Colonic mucosa (tissue), 4 donors: ENCODE measurements at regions not wholly inside any gene's neighbourhood (a gene's known extent, or its start where the extent isn't known, plus 50 kb on each side); places are given as distances from the start of the nearest gene placed in this dataset.

Experiments used
- DNase-seq: peaks from one replicate; pipeline ENCODE4 v3.0.0-alpha.2; 2020
- H3K27ac ChIP-seq: fragments of 200-600 bp; one replicate; pipeline ENCODE4 v1.8.0; 2021
- H3K27me3 ChIP-seq: fragments of 200-600 bp; one replicate; pipeline ENCODE4 v1.8.0; 2021
- H3K36me3 ChIP-seq: fragments of 200-600 bp; one replicate; pipeline ENCODE4 v1.8.0; 2021
- H3K4me1 ChIP-seq: fragments of 200-600 bp; one replicate; pipeline ENCODE4 v1.8.0; 2021; ENCODE audit warnings: mild to moderate bottlenecking
- H3K4me3 ChIP-seq: fragments of 200-600 bp; one replicate; pipeline ENCODE4 v1.8.0; 2021
- H3K9ac ChIP-seq, 2 donors: one replicate each; pipeline ENCODE4 v1.7.0; 2013; ENCODE audit warnings: control low read depth in 2 of 2, low read depth in 2 of 2, low read length in 2 of 2
- H3K9me3 ChIP-seq: fragments of 200-600 bp; one replicate; pipeline ENCODE4 v1.8.0; 2021
- intact Hi-C: fragments of 100-400 bp; cut with DNase I; formaldehyde crosslinking; loops from one replicate; pipeline ENCODE4 v1.14.1; 2022
- TF ChIP-seq, protein P1 (sequence below): fragments of 200-600 bp; IDR thresholded peaks from one replicate; pipeline ENCODE4 v1.8.0; 2022; ENCODE audit warnings: antibody characterized with exemption, mild to moderate bottlenecking
- donor health status: healthy.
- donor health status: DM: no; HTN: no; CAD: no.
- donor health status: DM: no; HTN: no; CAD: no.

DNA sequence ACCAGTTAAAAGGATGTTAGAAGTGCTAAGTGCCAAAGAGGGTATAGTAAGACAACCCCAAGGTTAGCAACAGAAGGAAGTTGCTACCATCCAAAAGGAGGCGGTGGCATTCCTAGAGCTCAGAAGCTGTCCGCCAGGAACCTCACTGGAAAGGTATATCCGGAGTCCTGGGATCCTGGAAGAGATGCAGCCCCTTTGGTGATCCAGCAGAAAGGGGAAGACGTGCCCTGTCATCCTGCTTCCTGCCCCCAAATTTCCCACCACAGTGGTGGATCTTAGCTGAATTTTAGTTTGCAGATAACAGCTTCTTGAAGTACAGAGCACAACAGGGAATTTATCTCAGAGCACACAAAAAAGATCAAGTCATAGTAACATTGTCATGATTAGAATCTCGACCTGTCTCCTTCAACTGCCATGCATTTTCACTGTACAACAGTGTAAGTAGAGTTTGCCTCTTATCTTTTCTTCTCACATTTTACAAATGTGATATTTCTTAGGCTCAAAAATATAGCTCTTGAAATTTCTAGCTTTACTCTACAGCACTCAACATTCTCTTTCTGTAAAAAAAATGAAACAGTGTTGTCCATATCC, 526.3 kb downstream of the SOX5 start:
- H3K9me3 ChIP-seq: no peaks in the 10 kb centered on the region
- H3K36me3 ChIP-seq: no peaks in the 10 kb centered on the region
- no peak for DNase-seq
- no peak overlapping the region for H3K27ac ChIP-seq
- H3K9ac ChIP-seq: no peak overlapping the region
- H3K27me3 ChIP-seq: no peaks in the 10 kb centered on the region
- TF ChIP-seq, protein P1, sequence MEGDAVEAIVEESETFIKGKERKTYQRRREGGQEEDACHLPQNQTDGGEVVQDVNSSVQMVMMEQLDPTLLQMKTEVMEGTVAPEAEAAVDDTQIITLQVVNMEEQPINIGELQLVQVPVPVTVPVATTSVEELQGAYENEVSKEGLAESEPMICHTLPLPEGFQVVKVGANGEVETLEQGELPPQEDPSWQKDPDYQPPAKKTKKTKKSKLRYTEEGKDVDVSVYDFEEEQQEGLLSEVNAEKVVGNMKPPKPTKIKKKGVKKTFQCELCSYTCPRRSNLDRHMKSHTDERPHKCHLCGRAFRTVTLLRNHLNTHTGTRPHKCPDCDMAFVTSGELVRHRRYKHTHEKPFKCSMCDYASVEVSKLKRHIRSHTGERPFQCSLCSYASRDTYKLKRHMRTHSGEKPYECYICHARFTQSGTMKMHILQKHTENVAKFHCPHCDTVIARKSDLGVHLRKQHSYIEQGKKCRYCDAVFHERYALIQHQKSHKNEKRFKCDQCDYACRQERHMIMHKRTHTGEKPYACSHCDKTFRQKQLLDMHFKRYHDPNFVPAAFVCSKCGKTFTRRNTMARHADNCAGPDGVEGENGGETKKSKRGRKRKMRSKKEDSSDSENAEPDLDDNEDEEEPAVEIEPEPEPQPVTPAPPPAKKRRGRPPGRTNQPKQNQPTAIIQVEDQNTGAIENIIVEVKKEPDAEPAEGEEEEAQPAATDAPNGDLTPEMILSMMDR: no peak
- H3K4me3 ChIP-seq: no peak overlapping the region
- H3K4me1 ChIP-seq: no peaks in the 10 kb centered on the region
- intact Hi-C loops: no loop called here

DNA sequence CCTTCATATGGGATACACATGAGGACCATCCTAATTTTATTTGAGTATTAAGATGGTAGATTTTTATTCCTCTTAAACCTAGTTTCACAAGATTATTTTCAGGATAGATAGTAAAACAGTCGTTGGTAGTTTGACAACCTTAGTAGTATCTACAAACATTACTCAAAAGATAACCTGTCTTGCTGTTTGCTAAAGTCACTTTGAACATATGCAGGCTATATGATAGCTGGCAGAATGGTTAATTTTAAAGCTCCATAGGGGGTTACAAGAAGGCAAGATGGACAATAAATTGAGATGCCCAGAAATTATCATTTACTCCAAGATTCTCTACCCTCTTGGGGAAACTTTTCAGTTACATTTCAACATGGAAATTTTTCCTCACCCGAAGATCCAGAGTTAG, 525.7 kb downstream of the SOX5 start:
- Histone ChIP-seq H3K9ac (no peak overlapping the region), H3K27ac (no peak overlapping the region), H3K4me3 (no peak overlapping the region), H3K9me3 (no peaks in the 10 kb centered on the region), H3K27me3 (no peaks in the 10 kb centered on the region), H3K4me1 (no peaks in the 10 kb centered on the region), H3K36me3 (no peaks in the 10 kb centered on the region)
- intact Hi-C loops: no loop called here
- no peak for DNase-seq
- TF ChIP-seq, protein P1: no peak

DNA sequence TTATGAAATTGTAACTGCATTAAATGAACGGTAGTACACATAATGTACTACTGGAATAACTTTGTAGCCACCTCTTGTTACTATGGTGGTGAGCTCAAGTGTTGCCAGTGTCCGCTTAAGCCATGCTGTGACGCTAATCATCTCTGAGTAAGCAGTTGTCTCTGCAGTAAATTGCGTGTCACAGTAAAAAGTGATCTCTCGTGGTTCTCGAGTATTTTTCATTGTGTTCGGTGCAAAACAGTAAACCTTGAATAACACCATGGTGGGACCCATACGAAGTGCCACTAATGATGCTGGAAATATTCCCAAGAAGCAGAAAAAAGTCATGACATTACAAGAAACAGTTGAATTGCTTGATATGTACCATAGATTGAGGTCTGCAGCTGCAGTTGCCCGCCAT, 524.8 kb downstream of the SOX5 start:
- no peak for DNase-seq
- H3K9ac ChIP-seq: no peak overlapping the region
- no peaks in the 10 kb centered on the region for H3K36me3 ChIP-seq
- H3K27me3 ChIP-seq: no peaks in the 10 kb centered on the region
- TF ChIP-seq, protein P1: no peak
- H3K9me3 ChIP-seq: no peaks in the 10 kb centered on the region
- intact Hi-C loops: no loop called here
- H3K27ac ChIP-seq: no peak overlapping the region
- H3K4me1 ChIP-seq: no peaks in the 10 kb centered on the region
- no peak overlapping the region for H3K4me3 ChIP-seq

DNA sequence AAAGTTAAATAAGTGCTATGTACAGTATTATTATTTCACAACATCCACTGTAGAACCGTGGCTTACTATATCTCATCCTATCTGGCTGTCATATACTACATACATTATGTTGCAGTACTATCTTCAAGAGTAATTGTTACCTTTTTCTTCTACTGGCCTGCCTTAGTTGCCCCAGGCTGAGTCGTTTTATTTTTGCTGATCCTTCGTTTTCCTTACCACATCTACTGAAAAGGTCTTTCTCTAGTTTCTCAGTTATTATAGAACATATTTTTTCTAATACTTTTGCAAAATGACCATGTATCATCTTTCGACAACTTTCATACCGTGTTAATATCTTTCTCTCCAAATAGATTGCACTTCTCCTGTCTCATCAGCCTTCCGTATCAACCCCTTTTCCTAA, 523.1 kb downstream of the SOX5 start:
- no peaks in the 10 kb centered on the region for H3K36me3 ChIP-seq
- intact Hi-C loops: no loop called here
- no peaks in the 10 kb centered on the region for H3K9me3 ChIP-seq
- no peak for DNase-seq
- H3K27me3 ChIP-seq: no peaks in the 10 kb centered on the region
- no peak overlapping the region for H3K9ac ChIP-seq
- TF ChIP-seq, protein P1: no peak
- no peak overlapping the region for H3K4me3 ChIP-seq
- no peaks in the 10 kb centered on the region for H3K4me1 ChIP-seq
- no peak overlapping the region for H3K27ac ChIP-seq

DNA sequence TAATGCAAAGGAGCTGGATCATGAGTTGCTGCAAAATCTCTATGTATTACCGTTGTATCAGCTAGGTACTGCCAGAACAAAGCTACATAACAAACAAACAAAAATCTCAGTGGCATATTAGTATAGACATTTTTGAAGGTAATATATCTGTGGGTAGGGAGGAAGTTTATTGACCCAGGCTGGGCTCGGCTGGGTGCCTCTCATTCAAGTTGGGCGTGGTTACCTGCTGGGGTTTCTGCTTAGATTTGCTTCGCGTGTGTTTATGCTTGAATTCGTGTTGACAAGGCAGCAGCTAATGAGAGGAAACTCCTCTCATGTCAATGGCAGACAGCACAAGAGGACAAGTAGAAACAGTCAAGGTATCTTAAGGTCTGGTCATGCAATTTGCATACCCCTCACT, 520.7 kb downstream of the SOX5 start:
- DNase-seq: no peak
- H3K9ac ChIP-seq: no peak overlapping the region
- H3K27me3 ChIP-seq: no peaks in the 10 kb centered on the region
- no peaks in the 10 kb centered on the region for H3K36me3 ChIP-seq
- intact Hi-C loops: no loop called here
- no peak overlapping the region for H3K4me3 ChIP-seq
- no peaks in the 10 kb centered on the region for H3K9me3 ChIP-seq
- TF ChIP-seq, protein P1: no peak
- no peaks in the 10 kb centered on the region for H3K4me1 ChIP-seq
- no peak overlapping the region for H3K27ac ChIP-seq
